GM18867 (cell line): ENCODE measurements at regions not wholly inside any gene's neighbourhood (a gene's known extent, or its start where the extent isn't known, plus 50 kb on each side); places are given as distances from the start of the nearest gene placed in this dataset.
A peak's percentile ranks its signal among the peaks of the same experiment; 100 is the strongest.

ENCODE experiments used
- ATAC-seq: cut with Tn5 transposase; IDR thresholded peaks from one replicate; pipeline ENCODE4 v1.9.1; 2021; ENCODE audit warnings: mild to moderate bottlenecking, moderate library complexity; ENCODE audit not compliant: unreplicated experiment

DNA sequence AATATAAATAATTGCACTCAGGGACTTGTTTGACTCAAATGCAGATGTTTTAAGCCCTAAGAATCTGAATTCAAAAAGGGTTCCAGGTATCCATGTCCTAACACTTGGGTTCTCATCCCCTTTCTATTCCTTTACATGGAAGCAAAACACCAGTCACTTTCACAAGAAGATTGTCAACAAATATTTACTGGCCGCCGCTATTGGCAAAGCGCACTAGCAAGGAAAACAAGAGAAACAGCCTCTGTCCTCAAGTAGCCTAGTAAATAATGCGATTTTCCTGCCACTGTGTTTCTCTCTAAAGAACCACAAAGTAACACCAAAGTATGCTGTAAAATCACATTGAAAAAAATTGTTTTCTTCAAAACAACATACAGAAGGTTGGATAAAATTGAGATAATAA is 66.7 kb upstream of the EZH2 start:
- no peak for ATAC-seq

GRCh38 chr7:148944935-148945934 is 61.1 kb upstream of the EZH2 start:
- no peak for ATAC-seq

- peak; percentile 50 for ATAC-seq
These were observed 57.6 kb upstream of the EZH2 start for GRCh38 chr7:148941598-148942275.

GRCh38 chr7:148940702-148941597 is 56.9 kb upstream of the EZH2 start:
- peak; percentile 82 for ATAC-seq

DNA sequence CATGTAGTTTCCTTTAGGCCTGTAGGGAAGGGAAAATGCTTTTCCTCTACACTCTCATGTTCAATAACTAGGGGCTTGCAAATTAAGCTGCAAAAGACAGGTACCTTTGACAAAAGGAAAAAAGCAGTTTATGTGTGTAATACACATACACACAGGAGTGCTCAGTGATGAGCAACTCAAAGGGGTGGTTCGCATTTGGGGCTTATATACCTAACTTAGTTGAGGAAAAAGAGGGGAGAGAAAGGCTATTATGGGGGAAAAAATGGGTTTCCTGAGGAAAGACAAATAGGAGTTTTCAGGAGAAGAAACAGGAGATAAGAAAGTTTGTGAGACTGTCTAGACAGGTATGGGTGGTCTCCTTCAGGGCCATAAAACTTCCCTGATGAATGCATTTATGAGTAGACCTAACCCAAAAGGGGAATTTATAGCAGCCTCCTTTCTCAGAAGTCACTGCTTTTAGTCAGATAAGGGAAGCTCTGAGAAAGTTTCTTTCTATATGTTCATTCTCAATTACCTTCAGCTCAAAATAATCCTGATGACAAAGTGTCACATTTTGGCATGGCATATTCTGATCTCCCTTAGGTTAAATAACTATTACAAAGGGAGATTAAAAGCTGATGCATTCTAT is 55.2 kb upstream of the EZH2 start:
- no peak for ATAC-seq

DNA sequence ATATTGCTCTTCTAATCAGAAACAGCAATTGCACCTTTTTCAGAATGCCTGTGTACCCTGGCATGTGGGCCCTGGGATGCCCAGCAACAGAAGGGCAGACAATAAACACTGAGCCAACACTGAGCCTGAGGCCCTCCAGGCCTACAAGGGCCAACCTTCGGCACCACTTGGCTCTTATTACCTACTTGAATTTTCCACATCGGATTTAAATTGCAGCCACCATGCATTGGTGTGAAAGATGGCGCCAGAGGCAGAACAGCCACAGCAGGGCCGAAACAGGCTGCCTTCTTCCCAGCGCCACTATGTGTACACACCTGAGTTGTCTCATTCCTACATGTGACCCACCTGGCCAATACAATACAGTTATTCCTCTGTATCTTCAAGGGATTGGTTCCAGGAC is 51.4 kb upstream of the EZH2 start:
- ATAC-seq = no peak
